ENCODE measurements at regions not wholly inside any gene's neighbourhood (a gene's known extent, or its start where the extent isn't known, plus 50 kb on each side); places are given as distances from the start of the nearest gene placed in this dataset.

GRCh38 chr5:162230348-162230747, 162.8 kb downstream of the GABRG2 start:
- H3K9me3 Mint-ChIP-seq: peaks cover 4% of the 10 kb centered on the region
- H3K4me1 Mint-ChIP-seq (ENCODE audit: unreplicated experiment): no peaks in the 10 kb centered on the region
- no peak for TF ChIP-seq CTCF (conservative IDR thresholded peaks at IDR 0.05)
- no peak overlapping the region for H3K27ac Mint-ChIP-seq
- no peaks in the 10 kb centered on the region for H3K27me3 Mint-ChIP-seq
- no peaks in the 10 kb centered on the region for H3K36me3 Mint-ChIP-seq
- no peak for DNase-seq (ENCODE audit: extremely low spot score, unreplicated experiment)
- no peak overlapping the region for H3K4me3 Mint-ChIP-seq

- no peak for TF ChIP-seq CTCF (conservative IDR thresholded peaks at IDR 0.05)
- Mint-ChIP-seq H3K27ac (no peak overlapping the region), H3K27me3 (no peaks in the 10 kb centered on the region), H3K4me1 (ENCODE audit: unreplicated experiment) (no peaks in the 10 kb centered on the region), H3K4me3 (no peak overlapping the region), H3K36me3 (no peaks in the 10 kb centered on the region), H3K9me3 (peaks cover 4% of the 10 kb centered on the region)
- DNase-seq (ENCODE audit: extremely low spot score, unreplicated experiment): no peak
Observed at GRCh38 chr5:162231522-162231921, 163.9 kb downstream of the GABRG2 start.

GRCh38 chr5:162240734-162241133, 173.2 kb downstream of the GABRG2 start:
- Mint-ChIP-seq H3K9me3 (no peaks in the 10 kb centered on the region), H3K27me3 (peaks cover 4% of the 10 kb centered on the region), H3K36me3 (no peaks in the 10 kb centered on the region), H3K4me1 (ENCODE audit: unreplicated experiment) (no peaks in the 10 kb centered on the region), H3K27ac (no peak overlapping the region), H3K4me3 (no peak overlapping the region)
- DNase-seq (ENCODE audit: extremely low spot score, unreplicated experiment): no peak
- no peak for TF ChIP-seq CTCF (conservative IDR thresholded peaks at IDR 0.05)

- Mint-ChIP-seq H3K4me1 (ENCODE audit: unreplicated experiment) (no peaks in the 10 kb centered on the region), H3K9me3 (no peaks in the 10 kb centered on the region), H3K4me3 (no peak overlapping the region), H3K27ac (no peak overlapping the region), H3K27me3 (peaks cover 4% of the 10 kb centered on the region), H3K36me3 (no peaks in the 10 kb centered on the region)
- no peak for TF ChIP-seq CTCF (conservative IDR thresholded peaks at IDR 0.05)
- no peak for DNase-seq (ENCODE audit: extremely low spot score, unreplicated experiment)
Observed at GRCh38 chr5:162242416-162242815, 174.8 kb downstream of the GABRG2 start.

GRCh38 chr5:162243651-162244050, 176.1 kb downstream of the GABRG2 start:
- Mint-ChIP-seq H3K4me1 (ENCODE audit: unreplicated experiment) (no peaks in the 10 kb centered on the region), H3K36me3 (no peaks in the 10 kb centered on the region), H3K4me3 (no peak overlapping the region), H3K9me3 (no peaks in the 10 kb centered on the region), H3K27me3 (peaks cover 4% of the 10 kb centered on the region), H3K27ac (no peak overlapping the region)
- no peak for TF ChIP-seq CTCF (conservative IDR thresholded peaks at IDR 0.05)
- no peak for DNase-seq (ENCODE audit: extremely low spot score, unreplicated experiment)

- H3K27ac Mint-ChIP-seq: no peak overlapping the region
- no peaks in the 10 kb centered on the region for H3K36me3 Mint-ChIP-seq
- H3K9me3 Mint-ChIP-seq: no peaks in the 10 kb centered on the region
- no peak for DNase-seq (ENCODE audit: extremely low spot score, unreplicated experiment)
- H3K27me3 Mint-ChIP-seq: peaks cover 4% of the 10 kb centered on the region
- no peaks in the 10 kb centered on the region for H3K4me1 Mint-ChIP-seq (ENCODE audit: unreplicated experiment)
- H3K4me3 Mint-ChIP-seq: no peak overlapping the region
- peak; percentile 64 for TF ChIP-seq CTCF (conservative IDR thresholded peaks at IDR 0.05)
Observed at GRCh38 chr5:162248107-162248713, 180.6 kb downstream of the GABRG2 start.

Measured in type B pancreatic cell (in vitro differentiated cells).